Left forelimb (tissue), 1 donor: ENCODE measurements at regions not wholly inside any gene's neighbourhood (a gene's known extent, or its start where the extent isn't known, plus 50 kb on each side); places are given as distances from the start of the nearest gene placed in this dataset.
"Not testable (repeated sequence)": the region's sequence is repeated elsewhere in the genome, so short reads cannot be mapped to it uniquely, and the experiment has no call there.

ENCODE experiments used
- DNase-seq: peaks from one replicate; pipeline ENCODE4 v3.0.0-alpha.2; 2018; ENCODE audit warnings: low spot score

DNA sequence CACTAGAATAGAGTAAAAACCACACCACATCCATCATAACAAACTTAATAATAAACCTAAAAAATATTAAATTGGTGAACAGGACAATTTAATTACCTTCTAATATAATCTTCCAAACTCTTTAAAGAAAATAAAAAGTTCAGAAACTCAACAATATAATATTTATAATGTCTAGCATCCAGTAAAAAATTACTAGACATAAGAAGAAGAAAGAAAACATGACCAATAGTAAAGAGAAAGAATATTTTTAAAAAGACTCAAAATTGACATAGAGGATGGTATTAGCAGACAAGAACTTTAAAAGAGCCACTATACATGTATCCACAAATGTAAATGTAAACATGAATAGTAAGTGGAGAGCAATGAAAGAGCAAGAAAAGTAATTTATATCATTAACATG lies 388.4 kb downstream of the TFEC start:
- DNase-seq, result no peak

DNA sequence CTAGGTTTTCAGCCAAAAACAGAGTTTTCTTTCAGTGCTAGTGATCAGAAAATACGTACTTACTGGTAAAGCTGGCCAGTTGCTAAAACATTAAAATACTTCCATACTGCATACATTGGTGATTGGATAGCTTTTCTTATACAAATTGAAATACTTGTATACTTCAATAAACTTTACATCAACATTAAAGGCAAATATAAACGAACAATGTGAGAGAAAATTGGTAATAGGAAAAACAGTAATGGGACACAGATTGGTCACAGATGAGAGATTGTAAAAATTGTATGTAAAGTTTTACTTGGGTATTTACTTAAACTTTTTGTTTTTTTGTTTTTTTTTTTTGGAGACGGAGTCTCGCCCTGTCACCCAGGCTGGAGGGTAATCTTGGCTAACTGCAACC lies 391.7 kb downstream of the TFEC start:
- no peak for DNase-seq

- DNase-seq, result no peak
Measured at GRCh38 chr7:115637128-115637527, 393.4 kb downstream of the TFEC start.

GRCh38 chr7:115635876-115636275 lies 394.7 kb downstream of the TFEC start:
- no peak for DNase-seq

GRCh38 chr7:115635376-115635775 lies 395.2 kb downstream of the TFEC start:
- no peak for DNase-seq

DNA sequence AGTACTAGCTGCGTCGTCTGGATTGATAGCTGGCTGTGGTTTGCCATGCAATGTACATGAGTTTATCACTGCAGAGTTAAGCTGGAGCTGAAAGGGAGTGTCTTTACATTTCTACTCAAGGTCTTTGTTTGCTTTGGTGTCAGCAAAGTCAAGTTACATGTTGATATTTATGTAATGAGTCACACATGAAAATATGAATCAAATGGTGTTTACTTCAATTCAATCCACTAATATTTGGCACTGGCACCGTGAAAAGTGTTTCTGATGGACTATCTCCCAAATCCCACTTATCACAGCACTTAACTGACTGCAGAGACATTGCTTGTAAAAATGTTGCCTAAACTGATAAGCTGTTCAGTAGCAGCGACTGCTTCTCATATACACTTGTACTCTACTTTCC lies 395.9 kb downstream of the TFEC start:
- DNase-seq, result no peak

DNA sequence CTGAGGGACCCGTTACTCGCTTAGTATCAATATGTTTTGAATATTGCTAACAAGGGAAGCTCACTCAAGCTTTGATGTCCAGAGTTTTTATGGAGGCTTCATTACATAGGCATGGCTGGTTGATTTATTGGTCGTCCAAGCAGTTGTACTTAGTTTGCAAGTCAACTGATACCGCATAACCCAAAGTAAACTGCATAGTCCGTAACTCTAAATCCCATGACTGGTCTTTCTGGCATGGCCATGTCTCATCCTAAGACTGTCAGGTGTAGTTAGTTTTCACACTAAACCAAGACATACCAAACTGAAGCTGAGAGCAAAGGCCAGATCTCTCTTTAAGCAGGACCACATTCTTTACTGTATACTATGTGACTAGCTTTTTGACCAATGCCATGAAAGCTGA lies 397.9 kb downstream of the TFEC start:
- DNase-seq, result no peak

DNA sequence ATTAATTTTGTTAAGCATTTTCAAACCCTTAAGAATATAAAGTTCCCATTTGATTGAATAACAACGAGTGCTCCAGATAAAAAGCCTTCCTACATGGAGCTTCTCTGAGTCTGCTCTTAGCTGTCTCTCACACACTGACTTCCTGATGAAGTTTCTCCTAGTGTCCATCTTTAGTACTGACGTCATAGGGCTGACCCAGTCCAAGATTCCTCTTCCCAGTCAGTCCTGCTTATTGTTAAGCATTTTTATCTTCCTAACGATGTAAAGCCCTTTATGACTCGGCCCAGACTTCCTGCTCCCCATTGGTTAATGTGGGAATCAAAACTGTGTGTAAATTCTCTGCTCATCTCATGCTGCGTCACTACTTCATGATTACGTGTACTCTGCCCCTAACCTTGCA lies 398.8 kb downstream of the TFEC start:
- DNase-seq, result no peak

- no peak for DNase-seq
Measured at GRCh38 chr7:115630049-115630448, 400.5 kb downstream of the TFEC start.

GRCh38 chr7:115618676-115619075 lies 411.9 kb downstream of the TFEC start:
- no peak for DNase-seq

- no peak for DNase-seq
Measured at GRCh38 chr7:115613836-115614235, 416.7 kb downstream of the TFEC start.

- DNase-seq, result no peak
Measured at GRCh38 chr7:115603416-115603815, 427.1 kb downstream of the TFEC start.

GRCh38 chr7:115600207-115600606 lies 430.4 kb downstream of the TFEC start:
- no peak for DNase-seq

DNA sequence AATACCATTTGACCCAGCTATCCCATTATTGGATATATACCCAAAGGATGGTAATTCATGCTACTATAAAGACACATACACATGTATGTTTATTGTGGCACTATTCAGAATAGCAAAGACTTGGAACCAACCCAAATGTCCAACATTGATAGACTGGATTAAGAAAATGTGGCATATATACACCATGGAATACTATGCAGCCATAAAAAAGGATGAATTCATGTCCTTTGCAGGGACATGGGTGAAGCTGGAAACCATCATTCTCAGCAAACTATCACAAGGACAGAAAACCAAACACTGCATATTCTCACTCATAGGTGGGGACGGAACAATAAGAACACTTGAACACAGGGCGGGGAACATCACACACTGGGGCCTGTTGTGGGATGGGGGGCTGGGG lies 431.4 kb downstream of the TFEC start:
- DNase-seq, result not testable (repeated sequence)

GRCh38 chr7:115597220-115597619 lies 433.3 kb downstream of the TFEC start:
- DNase-seq, result not testable (repeated sequence)

GRCh38 chr7:115593111-115593510 lies 437.5 kb downstream of the TFEC start:
- DNase-seq, result no peak

DNA sequence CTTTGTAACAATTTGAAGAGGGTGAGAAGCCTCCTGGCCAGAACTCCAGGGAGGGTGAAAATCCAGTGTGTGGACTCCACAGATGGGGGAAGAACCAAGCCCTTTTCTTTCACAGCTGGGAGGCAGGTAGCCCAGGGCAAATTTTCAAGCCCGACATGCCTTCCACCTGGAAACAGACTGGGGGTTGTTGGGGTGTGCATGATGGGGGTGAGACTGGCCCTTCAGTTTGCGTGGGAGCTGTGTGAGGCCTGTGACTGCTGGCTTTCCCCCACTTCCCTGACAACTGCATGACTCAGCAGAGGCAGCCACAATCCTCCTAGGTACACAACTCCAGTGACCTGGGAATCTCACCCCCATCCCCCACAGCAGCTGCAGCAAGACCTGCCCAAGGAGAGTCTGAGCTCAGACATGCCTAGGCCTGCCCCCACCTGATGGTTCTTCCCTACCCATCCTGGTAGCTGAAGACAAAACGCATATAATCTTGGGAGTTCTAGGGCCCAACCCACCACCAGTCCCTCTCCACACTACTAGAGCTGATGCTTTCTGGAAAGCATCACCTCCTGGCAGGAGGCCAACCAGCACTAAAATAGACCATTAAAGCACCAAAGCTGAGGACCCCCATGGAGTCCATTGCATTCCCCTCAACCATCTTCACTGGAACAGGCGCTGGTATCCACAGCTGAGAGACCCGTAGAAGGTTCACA lies 445.4 kb downstream of the TFEC start:
- DNase-seq, result no peak

DNA sequence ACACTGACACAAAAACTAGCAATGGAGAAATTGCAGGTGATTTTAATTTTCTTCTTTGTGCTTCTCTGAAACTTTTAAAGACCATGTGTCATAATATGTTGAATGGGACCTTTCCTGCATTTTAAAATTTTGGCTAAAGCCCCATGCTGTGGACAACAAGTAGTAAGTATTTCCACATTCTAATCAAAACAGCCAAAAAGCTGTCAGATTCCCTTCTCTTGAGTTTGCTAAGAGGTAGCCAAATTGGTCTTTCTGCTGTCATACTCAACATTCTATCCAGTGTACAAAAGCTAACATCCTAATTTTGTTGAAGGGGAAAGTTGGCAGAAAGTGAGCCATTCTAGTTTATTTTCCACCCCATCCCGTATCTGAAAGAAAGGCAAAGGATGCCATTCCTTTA lies 447.6 kb downstream of the TFEC start:
- no peak for DNase-seq

GRCh38 chr7:115578576-115578975 lies 452.0 kb downstream of the TFEC start:
- no peak for DNase-seq

DNA sequence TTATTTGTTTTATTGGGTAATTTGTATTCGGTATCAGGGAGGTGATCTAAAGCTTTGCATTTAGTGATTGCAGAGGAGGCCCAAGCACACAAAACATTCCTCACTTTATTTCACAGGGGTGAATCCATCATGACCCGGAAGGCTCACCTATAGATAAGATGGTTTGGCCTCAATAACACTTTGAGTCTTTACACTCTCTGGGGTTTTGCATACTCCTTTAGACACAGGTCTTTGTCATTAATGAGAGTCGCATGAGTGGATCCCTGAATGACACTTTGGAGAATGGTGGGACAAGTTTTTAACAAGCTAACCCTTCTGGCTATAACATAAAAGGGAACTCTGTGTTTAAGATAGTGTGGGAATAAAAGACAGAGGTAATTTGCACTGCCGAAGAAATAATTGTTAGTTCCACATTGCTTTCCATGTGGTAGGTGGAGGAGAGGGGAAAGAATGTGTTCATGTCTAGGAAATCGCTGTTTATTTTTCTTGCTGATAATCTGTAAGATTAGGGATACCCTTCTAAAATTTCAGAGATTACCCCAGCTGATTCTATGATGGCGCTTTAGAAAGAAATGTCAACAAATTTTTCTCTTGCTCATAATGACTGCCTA lies 455.8 kb downstream of the TFEC start:
- no peak for DNase-seq

DNA sequence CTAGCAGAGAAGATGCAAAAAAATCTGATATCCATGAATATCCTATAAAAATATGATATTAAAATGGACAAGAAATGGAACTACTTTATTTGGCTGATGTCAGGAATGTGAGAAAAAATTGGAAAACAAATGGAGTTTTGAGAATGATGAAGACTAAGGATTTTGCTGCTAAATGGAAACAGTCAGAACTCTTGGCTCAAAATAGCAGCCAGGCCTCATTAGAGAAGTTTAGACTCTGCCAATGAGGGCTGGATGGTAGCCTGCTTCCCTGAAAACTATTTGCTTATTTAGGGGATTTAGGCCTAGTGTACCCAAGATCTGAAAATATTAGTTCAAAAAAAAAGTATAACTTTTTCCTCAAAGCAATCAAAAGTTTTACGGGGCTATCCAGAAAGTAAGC lies 458.5 kb downstream of the TFEC start:
- no peak for DNase-seq

DNA sequence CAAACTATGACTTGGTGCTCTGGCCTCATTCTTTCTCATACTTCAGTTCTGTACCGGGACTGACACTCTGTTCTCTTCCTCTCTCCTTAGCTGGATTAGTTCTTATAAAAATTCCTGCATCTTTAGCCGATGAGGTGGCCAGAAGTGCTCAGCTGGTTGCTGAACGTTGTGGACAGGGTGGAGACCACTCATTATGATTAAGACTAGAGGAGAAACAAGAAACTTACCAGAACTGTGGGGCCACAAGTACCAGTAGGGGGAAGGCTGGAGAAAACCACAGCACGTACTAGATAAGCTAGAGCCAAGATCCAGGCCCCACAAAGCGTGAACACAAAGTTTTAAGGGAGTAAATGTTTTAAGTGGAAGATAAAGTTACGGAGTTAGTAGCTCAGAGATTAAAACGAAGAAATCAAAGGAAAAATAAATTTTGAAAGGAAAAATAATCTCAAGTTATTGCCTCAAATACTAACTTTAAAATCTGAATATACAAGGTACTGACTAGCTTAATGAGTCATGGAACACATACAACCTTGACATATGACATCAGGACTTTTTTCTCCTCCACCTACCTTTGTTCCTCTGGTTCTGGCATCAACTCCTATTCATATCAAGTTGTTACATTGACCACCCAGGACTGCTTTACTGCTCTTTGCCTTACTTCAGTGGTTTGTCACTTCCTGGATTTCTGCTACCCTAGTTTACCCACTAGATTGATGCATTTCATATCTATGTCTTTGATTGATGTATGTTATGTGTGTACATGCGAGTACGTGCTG lies 469.0 kb downstream of the TFEC start:
- DNase-seq, result no peak

DNA sequence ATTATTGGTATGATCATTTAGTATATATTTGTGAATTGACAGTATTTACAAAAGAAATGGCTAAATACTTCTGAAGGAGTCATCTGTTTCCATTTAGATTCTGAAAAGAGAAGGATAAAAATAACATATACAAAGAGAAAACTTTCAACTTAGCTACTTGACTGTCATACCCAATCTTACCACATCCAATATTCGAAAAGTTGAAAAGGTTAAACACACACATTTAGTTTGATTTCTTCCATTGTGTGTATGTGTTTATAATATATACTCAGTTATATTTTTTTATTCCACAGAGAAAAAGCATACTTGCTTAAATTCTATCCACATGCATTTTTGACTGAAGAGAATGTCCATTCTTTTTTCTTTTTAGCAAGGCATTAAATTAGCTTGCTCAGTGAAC lies 470.7 kb downstream of the TFEC start:
- no peak for DNase-seq
